Adrenal gland (tissue), 9 donors: ENCODE measurements at regions not wholly inside any gene's neighbourhood (a gene's known extent, or its start where the extent isn't known, plus 50 kb on each side); places are given as distances from the start of the nearest gene placed in this dataset.

Experiments
- DNase-seq, 7 donors: peaks; one replicate each; pipeline ENCODE4 v3.0.0-alpha.2; 2019 to 2020
- H3K27ac ChIP-seq, 5 donors: fragments of 200-600 bp; sonication (generic) in 4 of 5; 1 replicate in 3 of 5; 2 replicates in 2 of 5; pipeline versions ENCODE4 v1.5.1 to v1.8.0; 2016 to 2020; ENCODE audit warnings: mild to moderate bottlenecking in 1 of 5
- H3K27me3 ChIP-seq: fragments of 200-600 bp; 2 replicates; pipeline ENCODE4 v1.8.0; 2021
- H3K36me3 ChIP-seq, 2 donors: fragments of 200-600 bp; replicated peaks in 1 of 2; 1 replicate in 1 of 2; 2 replicates in 1 of 2; pipeline versions ENCODE4 v1.5.1 to v1.8.0; 2018 to 2022
- H3K4me1 ChIP-seq, 2 donors: fragments of 200-600 bp; replicated peaks in 1 of 2; 1 replicate in 1 of 2; 2 replicates in 1 of 2; pipeline versions ENCODE4 v1.5.1 to v1.8.0; 2018 to 2021
- H3K4me3 ChIP-seq, 4 donors: fragments of 200-600 bp; sonication (generic) in 3 of 4; one replicate each; pipeline ENCODE4 v1.5.1; 2016 to 2018
- H3K9me3 ChIP-seq, 3 donors: fragments of 200-600 bp; sonication (generic) in 1 of 3; replicated peaks in 1 of 3; 1 replicate in 2 of 3; 2 replicates in 1 of 3; pipeline versions ENCODE4 v1.5.1 to v1.8.0; 2016 to 2021
- POLR2A ChIP-seq, 2 donors: fragments of 450-650 bp; IDR thresholded peaks; one replicate each; pipeline ENCODE4 v1.6.1; 2017; ENCODE audit warnings: antibody characterized with exemption in 2 of 2, mild to moderate bottlenecking in 2 of 2, moderate library complexity in 1 of 2
- WGBS, 4 donors: extraction: QIAGEN DNeasy Blood & Tissue Kit in 2 of 4; methylation state at CpG; one replicate each; pipeline versions ENCODE4 v1.1.5 to v1.1.7; 2013 to 2017; 5-methylcytosine and 5-hydroxymethylcytosine counted together
- intact Hi-C, 2 donors: fragments of 100-400 bp; cut with DNase I; formaldehyde crosslinking; loops; one replicate each; pipeline versions ENCODE4 v1.14.1 to v1.15.0; 2022 to 2023
- TF ChIP-seq, protein P1 (sequence below), 6 experiments: fragments of 450-650 bp in 4 of 6; fragments of 200-600 bp in 2 of 6; sonication (generic) in 1 of 6; IDR thresholded peaks; 1 replicate in 5 of 6; 2 replicates in 1 of 6; pipeline versions ENCODE4 v1.5.1 to v1.8.0; 2016 to 2021; ENCODE audit warnings: antibody characterized with exemption in 6 of 6, mild to moderate bottlenecking in 2 of 6, moderate library complexity in 1 of 6
- donor health status: healthy with polysubstance abuse.
- donor health status: Bipolar disorder and iron deficiency.
- donor health status: DM: yes; HTN: yes; CAD: no.
- donor health status: DM: no; HTN: no; CAD: no.
- donor health status: DM: no; HTN: no; CAD: no.

DNA sequence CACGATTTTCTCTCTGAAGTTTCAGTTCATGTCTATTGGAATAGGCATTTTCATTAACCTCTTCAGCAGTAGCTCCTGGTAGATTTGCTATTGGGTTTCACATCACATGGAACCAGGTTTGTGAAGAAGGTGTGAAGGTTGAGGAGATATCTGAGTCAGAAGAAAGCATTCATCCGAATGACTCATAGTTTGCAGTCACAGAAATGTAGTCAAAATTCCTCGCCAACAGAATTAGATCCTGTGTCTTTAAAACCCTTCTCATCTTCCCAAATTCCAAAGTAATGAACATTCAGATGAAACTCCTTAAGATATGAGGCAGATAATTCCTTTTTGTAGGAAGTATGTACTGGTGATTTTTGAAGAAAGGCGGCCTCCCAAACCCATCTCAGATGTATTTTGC lies 125.0 kb upstream of the LARGE1 start:
- Histone ChIP-seq H3K27ac (no peak overlapping the region), H3K4me3 (no peak overlapping the region), H3K36me3 (no peaks in the 10 kb centered on the region), H3K4me1 (no peaks in the 10 kb centered on the region), H3K9me3 (no peaks in the 10 kb centered on the region), H3K27me3 (no peaks in the 10 kb centered on the region)
- intact Hi-C loops = no loop called here
- 64 to 79% (median 72%) methylated on average over 4 of the region's 4 CpGs for WGBS, 4 donors
- no peak for DNase-seq
- TF ChIP-seq, protein P1, sequence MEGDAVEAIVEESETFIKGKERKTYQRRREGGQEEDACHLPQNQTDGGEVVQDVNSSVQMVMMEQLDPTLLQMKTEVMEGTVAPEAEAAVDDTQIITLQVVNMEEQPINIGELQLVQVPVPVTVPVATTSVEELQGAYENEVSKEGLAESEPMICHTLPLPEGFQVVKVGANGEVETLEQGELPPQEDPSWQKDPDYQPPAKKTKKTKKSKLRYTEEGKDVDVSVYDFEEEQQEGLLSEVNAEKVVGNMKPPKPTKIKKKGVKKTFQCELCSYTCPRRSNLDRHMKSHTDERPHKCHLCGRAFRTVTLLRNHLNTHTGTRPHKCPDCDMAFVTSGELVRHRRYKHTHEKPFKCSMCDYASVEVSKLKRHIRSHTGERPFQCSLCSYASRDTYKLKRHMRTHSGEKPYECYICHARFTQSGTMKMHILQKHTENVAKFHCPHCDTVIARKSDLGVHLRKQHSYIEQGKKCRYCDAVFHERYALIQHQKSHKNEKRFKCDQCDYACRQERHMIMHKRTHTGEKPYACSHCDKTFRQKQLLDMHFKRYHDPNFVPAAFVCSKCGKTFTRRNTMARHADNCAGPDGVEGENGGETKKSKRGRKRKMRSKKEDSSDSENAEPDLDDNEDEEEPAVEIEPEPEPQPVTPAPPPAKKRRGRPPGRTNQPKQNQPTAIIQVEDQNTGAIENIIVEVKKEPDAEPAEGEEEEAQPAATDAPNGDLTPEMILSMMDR (IDR thresholded peaks at IDR 0.05) = no peak
- TF ChIP-seq POLR2A (IDR thresholded peaks at IDR 0.05) = no peak

GRCh38 chr22:34055525-34056200 lies 135.4 kb upstream of the LARGE1 start:
- no peak for DNase-seq
- no peaks in the 10 kb centered on the region for H3K27me3 ChIP-seq
- TF ChIP-seq, protein P1 (IDR thresholded peaks at IDR 0.05) = no peak
- TF ChIP-seq POLR2A (IDR thresholded peaks at IDR 0.05) = no peak
- WGBS, 4 donors = 36 to 44% (median 39%) methylated on average over 3 of the region's 3 CpGs
- no peaks in the 10 kb centered on the region for H3K9me3 ChIP-seq
- H3K36me3 ChIP-seq = no peaks in the 10 kb centered on the region
- H3K4me3 ChIP-seq = no peak overlapping the region
- intact Hi-C loops = no loop called here
- H3K27ac ChIP-seq = no peak overlapping the region
- no peaks in the 10 kb centered on the region for H3K4me1 ChIP-seq

DNA sequence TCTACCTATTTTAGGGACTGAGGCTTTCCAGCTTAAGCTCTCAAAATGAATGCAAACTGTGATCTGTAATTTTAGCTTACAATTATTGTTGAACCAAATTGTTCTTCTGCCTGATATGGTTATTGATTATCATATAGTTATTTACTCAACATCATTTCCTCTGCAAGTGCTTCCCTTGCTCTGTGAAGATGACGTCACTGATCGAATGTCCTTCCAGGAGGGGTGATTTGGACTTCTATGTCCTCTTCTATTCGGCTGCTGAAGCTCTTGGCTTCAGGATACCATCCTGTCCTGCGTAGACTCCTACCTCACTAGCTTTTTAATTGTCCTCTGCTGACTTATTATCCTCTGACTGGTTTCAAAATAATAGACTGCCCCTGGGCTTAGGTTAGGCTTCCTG lies 137.4 kb upstream of the LARGE1 start:
- no peak overlapping the region for H3K27ac ChIP-seq
- DNase-seq = no peak
- intact Hi-C loops = no loop called here

GRCh38 chr22:34064696-34065095 lies 144.4 kb upstream of the LARGE1 start:
- 30 to 40% (median 36%) methylated on average over 7 of the region's 7 CpGs for WGBS, 4 donors
- no peaks in the 10 kb centered on the region for H3K4me1 ChIP-seq
- H3K27me3 ChIP-seq = no peaks in the 10 kb centered on the region
- H3K27ac ChIP-seq = no peak overlapping the region
- intact Hi-C loops = no loop called here
- TF ChIP-seq POLR2A (IDR thresholded peaks at IDR 0.05) = no peak
- TF ChIP-seq, protein P1 (IDR thresholded peaks at IDR 0.05) = no peak
- H3K4me3 ChIP-seq = no peak overlapping the region
- no peaks in the 10 kb centered on the region for H3K9me3 ChIP-seq
- no peaks in the 10 kb centered on the region for H3K36me3 ChIP-seq
- no peak for DNase-seq

More for the DNA sequence above, 137.4 kb upstream of the LARGE1 start:
- H3K4me3 ChIP-seq = no peak overlapping the region
- H3K9me3 ChIP-seq = no peaks in the 10 kb centered on the region
- TF ChIP-seq, protein P1 (IDR thresholded peaks at IDR 0.05) = no peak
- no peaks in the 10 kb centered on the region for H3K27me3 ChIP-seq
- no peaks in the 10 kb centered on the region for H3K4me1 ChIP-seq
- WGBS, 4 donors = 61 to 77% (median 66%) methylated on average over 4 of the region's 4 CpGs
- H3K36me3 ChIP-seq = no peaks in the 10 kb centered on the region
